Activated CD8-positive, alpha-beta memory T cell treated with anti-CD3 and anti-CD28 coated beads, Interleukin-2, amount 50 U/mL, for 1 hour (primary cell): ENCODE measurements at regions not wholly inside any gene's neighbourhood (a gene's known extent, or its start where the extent isn't known, plus 50 kb on each side); places are given as distances from the start of the nearest gene placed in this dataset.
"Not testable (repeated sequence)": the region's sequence is repeated elsewhere in the genome, so short reads cannot be mapped to it uniquely, and the experiment has no call there.

ENCODE experiments used
- DNase-seq: peaks from one replicate; pipeline ENCODE4 v3.0.0-alpha.2; 2020; ENCODE audit errors: extremely low read depth

- no peak for DNase-seq
These were observed 88.4 kb upstream of the MPP7 start for GRCh38 chr10:28391283-28391682.

GRCh38 chr10:28393956-28394568 is 91.2 kb upstream of the MPP7 start:
- DNase-seq, result peak; percentile 30

DNA sequence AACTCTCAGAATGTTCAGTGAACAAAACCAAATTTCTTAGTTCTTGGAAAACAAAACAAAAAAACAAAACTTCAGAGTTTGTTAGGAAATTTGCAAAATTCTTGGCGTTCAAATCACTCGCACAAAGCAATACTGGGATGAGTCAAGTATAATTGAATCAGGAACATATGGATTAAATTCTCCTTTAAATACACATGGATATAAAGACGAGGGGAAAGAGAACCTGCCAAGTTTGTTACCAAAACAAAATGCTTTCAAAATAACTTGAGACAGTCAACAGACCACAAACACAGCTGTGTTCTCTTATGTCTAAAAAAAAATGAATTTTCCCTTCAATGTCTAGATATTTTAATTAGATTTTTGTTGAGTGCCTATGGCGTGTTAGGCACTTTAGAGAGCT is 93.5 kb upstream of the MPP7 start:
- no peak for DNase-seq

GRCh38 chr10:28397229-28397628 is 94.4 kb upstream of the MPP7 start:
- DNase-seq, result no peak

- no peak for DNase-seq
These were observed 97.3 kb upstream of the MPP7 start for GRCh38 chr10:28400176-28400575.

GRCh38 chr10:28400681-28401080 is 97.8 kb upstream of the MPP7 start:
- DNase-seq, result no peak

DNA sequence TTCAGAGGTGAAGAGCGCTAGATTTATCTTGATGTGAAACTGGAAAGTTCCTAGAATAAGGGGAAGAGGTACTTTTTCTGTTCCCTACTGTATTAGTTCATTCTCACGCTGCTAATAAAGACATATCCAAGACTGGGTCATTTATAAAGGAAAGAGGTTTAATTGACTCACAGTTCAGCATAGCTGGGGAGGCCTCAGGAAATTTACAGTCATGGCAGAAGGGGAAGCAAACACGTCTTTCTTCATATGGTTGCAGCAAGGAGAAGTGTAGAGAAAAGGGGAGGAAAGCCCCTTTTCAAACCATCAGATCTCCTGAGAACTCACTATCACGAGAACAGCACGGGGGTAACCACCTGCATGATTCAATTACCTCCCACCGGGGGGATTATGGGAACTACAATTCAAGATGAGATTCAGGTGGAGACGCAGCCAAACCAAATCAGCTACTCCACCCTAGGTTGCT is 99.8 kb upstream of the MPP7 start:
- not testable (repeated sequence) for DNase-seq

DNA sequence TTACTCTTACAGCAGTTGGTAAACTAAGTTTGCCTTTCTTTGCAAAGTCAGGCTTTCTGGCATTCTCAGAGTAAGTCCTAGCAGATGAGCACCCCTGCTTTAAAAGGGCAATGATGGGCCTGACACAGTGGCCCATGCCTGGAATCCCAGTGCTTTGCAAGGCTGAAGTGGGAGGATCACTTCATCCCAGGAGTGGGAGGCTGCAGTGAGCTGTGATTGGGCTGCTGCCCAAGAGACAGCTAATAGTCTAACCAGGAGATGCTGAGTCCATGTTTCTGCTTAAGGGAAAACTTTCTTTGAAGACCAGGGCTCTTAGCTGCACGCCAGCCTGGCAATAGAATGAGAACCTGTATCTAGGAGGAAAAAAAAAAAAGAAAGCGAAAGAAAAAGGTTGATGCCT is 100.2 kb upstream of the MPP7 start:
- DNase-seq, result no peak

DNA sequence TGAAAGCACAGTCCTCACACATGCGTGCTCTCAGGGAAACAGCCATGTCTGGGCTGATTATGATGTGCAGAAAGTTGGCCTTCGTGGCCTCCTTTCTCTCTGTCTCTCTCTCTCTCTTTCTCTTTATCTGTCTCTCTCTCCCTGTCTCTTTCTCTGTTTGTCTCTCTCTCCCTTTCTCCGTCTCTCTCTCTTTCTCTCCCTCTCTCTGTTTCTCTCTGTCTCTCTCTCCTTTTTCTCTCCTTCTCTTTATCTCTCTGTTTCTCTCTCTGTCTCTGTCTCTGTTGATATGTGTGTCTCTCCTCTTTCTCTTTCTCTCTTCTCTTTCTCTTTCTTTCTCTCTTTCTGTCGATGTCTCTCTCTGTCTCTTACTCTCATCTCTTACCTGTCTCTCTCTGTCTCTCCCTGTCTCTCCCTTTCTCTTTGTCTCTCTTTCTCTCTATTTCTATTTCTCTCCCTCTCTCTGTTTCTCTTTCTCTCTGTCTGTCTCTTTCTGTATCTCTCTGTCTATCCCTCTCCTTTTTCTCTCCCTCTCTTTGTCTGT is 105.4 kb upstream of the MPP7 start:
- DNase-seq, result no peak

GRCh38 chr10:28410420-28411135 is 107.7 kb upstream of the MPP7 start:
- DNase-seq, result no peak

GRCh38 chr10:28411136-28411460 is 108.2 kb upstream of the MPP7 start:
- no peak for DNase-seq

DNA sequence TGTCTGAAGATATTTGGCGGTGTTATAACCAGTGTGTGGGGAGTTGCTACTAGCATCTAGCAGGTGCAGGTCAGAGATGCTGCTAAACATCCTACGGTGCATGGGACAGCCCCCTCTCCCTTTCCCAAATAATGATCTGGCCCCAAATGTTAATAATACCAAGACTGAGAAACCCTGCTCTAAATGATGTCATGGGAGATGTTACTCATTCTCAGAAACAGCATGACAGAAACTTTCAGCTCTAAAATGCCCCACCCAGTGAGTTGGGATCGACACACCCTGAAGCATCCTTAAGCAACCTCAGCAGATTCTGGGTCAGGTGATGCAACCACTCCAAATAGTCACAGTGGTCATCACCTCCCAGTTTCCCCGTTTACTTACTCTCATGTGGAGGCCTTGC is 108.8 kb upstream of the MPP7 start:
- no peak for DNase-seq

DNA sequence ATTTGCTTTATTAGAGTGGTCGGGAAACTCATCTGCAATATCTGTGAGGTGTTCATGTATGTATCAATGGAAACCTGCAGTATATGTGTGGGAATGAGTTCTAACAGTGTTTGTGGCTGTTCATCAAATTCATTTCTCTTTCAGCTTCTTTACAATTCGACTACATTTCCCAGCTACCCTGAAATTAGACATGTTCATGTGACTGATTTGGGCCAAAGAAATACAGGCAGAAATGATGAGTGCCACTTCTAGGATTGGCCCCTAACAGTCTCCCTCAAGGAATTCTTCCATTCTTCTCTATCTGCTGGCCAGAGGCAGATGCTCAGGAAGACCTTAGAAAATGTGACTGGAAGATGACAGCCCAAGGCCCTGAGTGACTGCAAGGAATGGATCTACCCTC is 114.8 kb upstream of the WAC start:
- no peak for DNase-seq

- DNase-seq, result no peak
These were observed 107.5 kb upstream of the WAC start for GRCh38 chr10:28425422-28425821.

GRCh38 chr10:28426392-28427159 is 106.3 kb upstream of the WAC start:
- no peak for DNase-seq

DNA sequence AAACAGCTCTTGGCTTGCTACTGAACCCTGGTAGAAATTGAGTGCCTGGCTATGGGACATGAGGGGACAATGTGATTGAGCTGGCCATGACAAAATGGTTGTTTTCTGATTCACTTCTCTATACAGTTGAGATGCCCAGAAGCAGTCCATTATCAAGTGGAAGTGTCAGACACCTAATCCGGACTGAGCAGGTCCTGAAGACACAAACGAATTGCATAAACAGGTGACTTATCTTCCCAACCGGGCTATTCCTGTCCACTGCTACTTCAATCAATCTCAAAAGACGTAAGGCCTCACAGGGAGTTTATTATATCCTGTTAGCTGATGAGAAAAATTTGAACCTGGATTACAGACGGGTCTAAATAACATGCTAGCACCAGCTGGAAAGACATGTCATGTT is 105.5 kb upstream of the WAC start:
- no peak for DNase-seq

- DNase-seq, result no peak
These were observed 103.9 kb upstream of the WAC start for GRCh38 chr10:28429045-28429444.

- no peak for DNase-seq
These were observed 103.2 kb upstream of the WAC start for GRCh38 chr10:28429573-28430216.

DNA sequence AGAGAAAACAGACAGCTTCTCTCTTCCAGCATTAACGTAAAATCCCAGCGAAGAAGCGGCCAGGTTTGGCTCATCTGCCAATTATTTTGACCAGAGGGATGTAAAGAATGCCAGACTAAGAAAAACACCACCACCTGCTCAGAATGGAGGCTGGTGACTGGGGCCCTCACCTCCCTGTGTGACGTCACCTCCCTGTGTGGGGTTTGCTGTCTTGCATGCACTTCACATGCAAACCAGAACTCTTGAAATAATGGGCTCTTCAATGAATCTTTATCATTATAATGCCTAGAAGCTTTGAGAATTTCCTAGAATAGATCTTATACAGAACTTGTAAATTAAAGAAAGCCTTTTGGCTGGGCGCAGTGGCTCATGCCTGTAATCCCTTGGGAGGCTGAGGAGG is 101.8 kb upstream of the WAC start:
- no peak for DNase-seq

GRCh38 chr10:28432210-28432676 is 100.7 kb upstream of the WAC start:
- DNase-seq, result no peak

DNA sequence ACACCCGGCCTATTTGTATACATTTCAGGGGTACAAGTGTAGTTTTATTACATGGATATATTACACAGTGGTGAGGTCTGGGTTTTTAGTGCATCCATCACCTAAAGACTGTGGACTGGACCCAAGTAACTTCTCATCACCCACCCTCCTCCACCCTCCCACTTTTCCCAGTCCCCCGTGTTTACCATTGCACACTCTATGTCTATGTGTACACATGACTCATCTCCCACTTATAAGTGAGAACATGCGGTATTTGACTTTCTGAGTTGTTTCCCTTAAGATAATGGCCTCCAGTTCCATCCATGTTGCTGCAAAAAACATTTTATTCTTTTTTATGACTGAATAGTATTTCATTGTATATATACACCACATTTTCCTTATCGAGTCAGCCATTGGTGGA is 98.9 kb upstream of the WAC start:
- DNase-seq, result no peak

- no peak for DNase-seq
These were observed 90.5 kb upstream of the WAC start for GRCh38 chr10:28442403-28442802.
